ENCODE measurements at regions not wholly inside any gene's neighbourhood (a gene's known extent, or its start where the extent isn't known, plus 50 kb on each side); places are given as distances from the start of the nearest gene placed in this dataset.

DNA sequence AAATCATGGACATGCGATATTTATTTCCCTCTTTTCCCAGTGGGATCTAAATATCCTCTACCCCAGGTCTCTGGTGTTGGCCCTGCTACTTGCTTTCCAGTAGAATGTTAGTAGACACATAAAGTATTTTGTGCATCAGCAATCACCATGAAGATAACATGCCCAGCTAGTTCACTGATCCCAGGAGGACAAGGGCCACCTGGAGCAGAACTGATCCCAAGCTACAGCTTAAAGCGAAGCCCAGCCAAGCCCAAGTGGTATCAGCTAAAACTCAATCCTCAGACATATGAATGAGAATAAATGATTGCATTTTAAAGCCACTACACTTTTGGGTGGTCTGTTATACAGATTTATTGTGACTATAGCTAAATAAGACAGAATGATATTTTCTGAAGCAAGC is 516.2 kb downstream of the INSC start:
- intact Hi-C loops (cut with micrococcal nuclease), result no loop called here
- TF ChIP-seq POLR2A (IDR thresholded peaks at IDR 0.05; ENCODE audit: borderline replicate concordance, extremely low read depth, insufficient read depth, insufficient read length) (no peak), CTCF (IDR thresholded peaks at IDR 0.05 in 2 of 3, conservative IDR thresholded peaks at IDR 0.05 in 1 of 3; ENCODE audit: borderline replicate concordance in 1 of 3, insufficient read depth in 1 of 3, low read depth in 2 of 3, low read length in 2 of 3) (no peak), RAD21 (IDR thresholded peaks at IDR 0.05; ENCODE audit: low read depth) (no peak), SP1 (IDR thresholded peaks at IDR 0.05; ENCODE audit: low read depth) (no peak), YY1 (IDR thresholded peaks at IDR 0.05; ENCODE audit: extremely low read depth, insufficient replicate concordance, low read depth, low read length) (no peak), ZNF274 (IDR thresholded peaks at IDR 0.05; ENCODE audit: low read depth, low read length) (no peak), SRF (IDR thresholded peaks at IDR 0.05; ENCODE audit: low read depth) (no peak), POLR2AphosphoS5 (IDR thresholded peaks at IDR 0.05; ENCODE audit: low read depth, low read length) (no peak), EZH2 (IDR thresholded peaks at IDR 0.05) (no peak), CEBPB (IDR thresholded peaks at IDR 0.05; ENCODE audit: low read depth) (no peak), REST (IDR thresholded peaks at IDR 0.05; ENCODE audit: low read depth) (no peak), JUND (IDR thresholded peaks at IDR 0.05) (no peak), MAX (IDR thresholded peaks at IDR 0.05) (no peak)
- Histone ChIP-seq H3K9me2 (ENCODE audit: insufficient read depth) (no peaks in the 10 kb centered on the region), H4K20me1 (ENCODE audit: insufficient read depth) (no peaks in the 10 kb centered on the region), H3K36me3 (ENCODE audit: control insufficient read depth in 1 of 2, insufficient read depth in 2 of 2, low read length in 2 of 2) (no peaks in the 10 kb centered on the region), H3K27me3 (ENCODE audit: insufficient read depth, low read length) (peaks cover 16% of the 10 kb centered on the region; the same call in 1 of the 2 replicates), H3K9ac (ENCODE audit: low read length) (no peak overlapping the region), H3K4me1 (ENCODE audit: control insufficient read depth in 1 of 2, insufficient read depth in 2 of 2, low read length in 2 of 2) (no peaks in the 10 kb centered on the region), H3K9me3 (ENCODE audit: control insufficient read depth in 1 of 2, insufficient read depth in 1 of 2, low read depth in 1 of 2, low read length in 2 of 2) (no peaks in the 10 kb centered on the region), H3K27ac (ENCODE audit: low read depth, low read length) (no peak overlapping the region), H3K4me3 (replicated peaks in 1 of 2; ENCODE audit: low read depth in 1 of 2, low read length in 2 of 2) (no peak overlapping the region), H2AFZ (ENCODE audit: low read depth, low read length, poor library complexity, severe bottlenecking) (no peak overlapping the region), H3K79me2 (ENCODE audit: insufficient read depth, low read length) (no peaks in the 10 kb centered on the region), H3K4me2 (ENCODE audit: low read length) (no peak overlapping the region)
- ChIA-PET POLR2A (no interaction called here), CTCF (no interaction called here), RAD21 (ENCODE audit: low non-redundant PET in 1 of 2, low total read pairs in 2 of 2, uncharacterized antibody in 2 of 2, unreplicated experiment in 2 of 2) (no interaction called here)
- no peak for ATAC-seq
- no peak for DNase-seq (ENCODE audit: low read depth, low spot score)
- no TSS peak for BruUV-seq (replicated peaks)

Measured in HCT116 (cell line).